CD4-positive, alpha-beta T cell treated with Interleukin-15 for 4 hours (primary cell): ENCODE measurements at regions not wholly inside any gene's neighbourhood (a gene's known extent, or its start where the extent isn't known, plus 50 kb on each side); places are given as distances from the start of the nearest gene placed in this dataset.
"Not testable (repeated sequence)": the region's sequence is repeated elsewhere in the genome, so short reads cannot be mapped to it uniquely, and the experiment has no call there.

Experiments used
- DNase-seq: peaks from one replicate; pipeline ENCODE4 v3.0.0-alpha.2; 2020; ENCODE audit warnings: low spot score

DNA sequence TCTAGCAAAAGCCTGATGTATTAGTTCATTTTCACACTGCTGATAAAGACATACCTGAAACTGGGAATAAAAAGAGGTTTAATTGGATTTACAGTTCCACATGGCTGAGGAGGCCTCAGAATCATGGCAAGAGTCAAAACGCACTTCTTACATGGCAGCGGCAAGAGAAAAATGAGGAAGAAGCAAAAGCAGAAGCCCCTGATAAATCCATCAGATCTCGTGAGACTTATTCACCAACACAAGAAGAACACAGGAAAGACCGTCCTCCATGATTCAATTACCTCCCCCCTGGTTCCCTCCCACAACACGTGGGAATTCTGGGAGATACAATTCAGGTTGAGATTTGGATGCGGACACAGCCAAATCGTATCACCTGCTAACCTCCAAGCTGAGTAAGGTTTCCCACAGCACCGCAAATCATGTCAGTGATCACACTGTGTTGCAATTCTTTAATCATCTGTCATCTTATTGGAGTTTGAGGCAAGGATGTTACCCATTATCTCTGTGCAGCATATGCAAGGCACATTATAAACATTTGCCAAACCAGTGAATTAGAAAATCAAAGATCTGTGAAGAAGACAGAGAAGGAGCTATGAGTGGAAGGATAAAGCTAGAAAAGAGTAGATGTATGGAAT lies 128.5 kb downstream of the ZNF281 start:
- no peak for DNase-seq

- DNase-seq = peak; percentile 38
These were observed 129.9 kb downstream of the ZNF281 start for GRCh38 chr1:200279810-200280411.

DNA sequence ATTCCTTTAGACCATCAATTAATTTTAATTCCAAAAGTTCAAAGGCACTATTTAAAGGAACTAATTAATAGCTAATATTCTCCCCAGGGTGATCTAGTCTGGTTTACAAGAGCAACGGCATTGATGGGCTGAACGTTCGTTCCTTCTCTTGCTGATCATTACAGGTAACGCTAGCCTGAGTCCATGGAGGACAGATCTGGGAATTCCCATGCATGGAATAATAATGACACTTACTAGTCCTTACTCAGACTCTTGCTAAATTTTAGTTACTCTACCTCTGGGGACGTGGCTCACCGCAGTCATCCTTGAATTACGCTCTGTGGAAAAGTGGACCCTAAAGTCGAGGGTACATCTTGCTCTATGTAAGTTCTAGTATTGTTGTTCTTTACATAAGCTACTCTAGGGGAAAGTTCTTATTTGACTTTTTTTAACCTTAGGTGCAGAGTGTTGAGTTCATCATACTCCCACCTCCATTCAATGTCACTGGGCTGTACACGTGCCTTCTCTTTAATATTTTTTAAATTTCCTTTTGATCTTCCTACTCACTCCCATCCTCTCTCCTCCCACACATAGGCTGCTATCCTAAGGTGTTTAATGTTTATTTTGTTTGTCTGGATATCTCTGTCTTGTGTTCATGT lies 133.9 kb downstream of the ZNF281 start:
- DNase-seq = no peak

DNA sequence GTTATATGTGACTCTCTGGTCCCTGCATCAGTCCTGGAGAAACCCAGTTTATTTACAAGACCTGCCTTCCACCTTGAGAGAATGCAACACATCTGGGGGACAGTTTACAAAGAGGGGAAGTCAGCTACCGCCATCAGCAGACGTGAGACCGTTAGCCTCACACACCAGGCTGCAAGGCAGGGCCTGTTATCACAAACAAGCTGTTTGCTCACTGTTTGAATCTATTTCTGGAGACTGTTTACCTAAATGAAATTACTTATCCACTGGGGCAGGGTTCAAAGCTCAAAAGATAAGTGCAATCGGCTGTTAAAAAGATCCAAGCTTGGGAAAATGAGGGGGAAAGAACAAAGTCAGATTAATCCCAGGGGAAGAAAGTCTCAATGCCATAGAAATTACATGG lies 134.4 kb downstream of the ZNF281 start:
- no peak for DNase-seq

GRCh38 chr1:200274116-200274515 lies 135.7 kb downstream of the ZNF281 start:
- no peak for DNase-seq

- no peak for DNase-seq
These were observed 137.3 kb downstream of the ZNF281 start for GRCh38 chr1:200272481-200273068.

DNA sequence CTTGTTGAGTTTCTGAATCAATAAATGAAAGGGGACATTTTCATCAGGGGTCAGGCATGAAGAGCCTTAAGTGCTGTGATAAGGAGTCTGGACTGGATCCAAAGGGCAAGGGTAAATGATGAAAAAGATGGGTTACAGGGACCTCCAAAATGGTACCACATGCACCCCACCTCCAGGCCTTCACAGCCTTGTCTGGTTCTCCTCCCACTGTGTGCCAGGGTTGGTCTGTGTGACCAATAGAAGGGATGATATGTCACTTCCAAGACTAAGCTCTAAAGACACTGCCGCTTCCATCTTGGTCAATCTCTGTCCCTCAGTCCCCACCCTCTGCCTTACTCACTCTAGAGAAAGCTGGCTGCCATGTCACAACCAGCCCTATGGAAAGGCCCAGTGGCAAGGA lies 140.6 kb downstream of the ZNF281 start:
- DNase-seq = no peak

DNA sequence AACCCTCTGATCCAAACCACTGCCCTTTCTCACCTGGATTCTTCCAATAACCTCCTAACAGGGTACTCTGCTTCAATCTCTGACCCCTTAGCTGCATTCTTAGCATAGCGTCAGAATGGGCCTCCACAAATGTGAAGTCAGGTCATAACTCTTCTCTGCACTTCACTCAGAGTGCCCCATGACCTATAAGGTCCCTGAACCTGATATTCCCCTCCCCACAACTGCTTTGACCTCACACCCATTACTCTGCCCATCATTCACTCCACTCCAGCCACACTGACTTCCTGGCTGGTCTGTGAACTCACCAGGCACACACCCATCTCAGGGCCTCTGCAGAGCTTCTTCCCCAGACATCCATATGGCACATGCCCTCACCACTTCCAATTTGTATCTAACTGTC lies 141.9 kb downstream of the ZNF281 start:
- DNase-seq = no peak

DNA sequence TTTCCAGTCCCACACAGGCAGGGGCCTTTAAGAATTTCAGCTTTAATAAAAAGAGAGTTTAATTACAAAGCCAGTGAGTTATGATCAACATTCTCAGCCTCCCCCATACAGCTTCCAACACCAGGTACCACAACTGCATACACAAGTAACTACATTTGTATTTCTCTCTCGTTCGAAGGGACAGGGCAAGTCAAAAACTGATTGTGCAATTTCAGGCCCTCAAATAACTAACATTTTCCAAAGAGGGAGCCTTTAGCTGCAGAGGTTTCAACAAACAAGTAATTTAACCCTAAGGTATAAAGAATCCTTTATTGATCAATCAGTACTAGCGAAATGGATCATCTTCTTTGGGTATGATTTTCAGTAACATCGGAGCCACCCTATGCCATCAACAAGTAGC lies 142.4 kb downstream of the ZNF281 start:
- DNase-seq = no peak

DNA sequence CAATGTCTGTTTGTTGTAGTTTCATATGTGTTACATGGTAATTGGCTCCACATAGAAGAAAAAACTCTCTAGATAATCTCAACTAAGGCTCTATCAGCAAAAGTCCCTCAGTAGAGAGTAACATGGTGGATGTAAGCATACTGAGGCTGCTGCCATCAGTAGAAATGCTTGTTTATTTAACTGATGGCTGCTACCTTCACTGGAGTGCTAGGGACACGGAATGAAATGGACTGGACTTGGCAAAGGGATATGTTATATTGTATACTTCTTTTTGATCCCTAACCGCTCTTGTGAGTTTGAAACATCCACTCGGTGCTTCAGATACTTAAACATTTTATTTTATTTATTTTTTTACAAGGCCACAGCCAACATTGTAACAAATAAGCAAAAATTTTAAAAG lies 143.0 kb downstream of the ZNF281 start:
- no peak for DNase-seq

GRCh38 chr1:200265881-200266280 lies 144.0 kb downstream of the ZNF281 start:
- no peak for DNase-seq

- no peak for DNase-seq
These were observed 144.7 kb downstream of the ZNF281 start for GRCh38 chr1:200265104-200265503.

GRCh38 chr1:200263203-200263602 lies 146.6 kb downstream of the ZNF281 start:
- DNase-seq = no peak

GRCh38 chr1:200262326-200262965 lies 147.4 kb downstream of the ZNF281 start:
- DNase-seq = no peak

DNA sequence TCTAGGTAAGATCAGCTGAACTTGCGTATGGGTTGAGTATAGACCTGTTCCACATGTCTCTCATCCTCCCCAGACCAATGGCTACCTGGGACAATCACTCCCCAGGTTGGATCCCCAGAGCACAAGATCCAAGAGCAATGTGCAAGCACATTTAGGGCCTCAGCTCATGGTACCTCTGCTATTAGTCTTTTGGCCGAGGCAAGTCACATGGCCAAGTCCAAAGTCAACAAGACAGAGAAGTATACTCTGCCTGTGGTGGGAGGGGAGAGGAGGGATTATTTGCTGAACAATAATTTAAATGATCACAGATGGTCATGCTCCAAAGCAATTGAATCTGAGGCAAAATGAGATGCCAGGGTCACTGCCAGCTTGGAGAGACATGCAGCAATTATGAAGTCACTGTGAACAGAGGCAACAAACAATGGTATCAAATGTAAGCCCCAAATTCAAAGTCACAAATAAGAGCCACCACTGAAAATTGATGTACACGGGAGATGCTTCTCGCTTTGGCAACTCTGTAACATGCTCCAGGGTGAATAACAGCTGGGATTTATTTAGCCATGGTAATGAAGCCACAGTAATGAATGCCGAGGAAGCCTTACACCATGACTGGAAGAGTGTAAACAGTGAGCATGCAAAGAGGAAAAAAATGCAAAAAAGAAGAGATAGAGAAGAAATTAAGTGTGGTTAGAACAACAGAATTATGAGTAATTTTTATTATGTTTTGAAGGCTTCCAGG lies 149.1 kb downstream of the ZNF281 start:
- no peak for DNase-seq

- DNase-seq = peak; percentile 7
These were observed 151.1 kb downstream of the ZNF281 start for GRCh38 chr1:200258447-200259375.

- DNase-seq = no peak
These were observed 152.6 kb downstream of the ZNF281 start for GRCh38 chr1:200257235-200257634.

GRCh38 chr1:200254602-200255001 lies 155.2 kb downstream of the ZNF281 start:
- DNase-seq = not testable (repeated sequence)

DNA sequence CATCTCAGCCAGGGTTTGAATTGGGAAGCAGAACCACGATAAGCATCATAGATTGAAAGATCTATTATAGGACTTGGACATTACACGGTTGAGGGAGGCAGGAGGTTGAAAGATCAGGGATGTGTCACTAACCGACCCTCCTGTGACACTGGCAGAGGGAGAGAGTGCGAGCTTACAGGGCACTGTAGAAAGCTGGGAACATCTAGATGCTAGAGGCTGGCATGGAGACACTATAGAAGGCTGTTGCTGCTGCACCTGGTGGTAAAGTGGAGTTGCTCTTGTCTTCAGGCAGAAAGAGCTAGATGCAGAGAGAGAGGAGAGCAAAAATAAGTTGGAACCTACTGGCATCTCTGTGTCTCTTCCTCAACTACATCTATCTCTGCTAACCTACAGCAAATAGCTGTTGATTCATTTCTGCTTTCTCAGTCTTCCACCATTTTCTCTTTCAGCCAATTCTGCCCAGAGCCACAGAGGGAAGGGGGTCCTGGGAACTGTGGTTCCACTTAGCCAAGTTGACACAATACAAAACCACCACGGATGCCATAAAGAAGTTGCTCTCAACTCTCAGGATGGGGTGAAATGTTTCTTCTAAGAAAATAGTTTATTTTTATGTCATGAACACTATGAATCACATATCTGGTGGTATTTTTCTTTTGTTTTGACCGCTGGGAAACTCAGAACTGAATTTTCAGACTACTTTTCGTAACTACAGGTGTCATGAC lies 155.9 kb downstream of the ZNF281 start:
- no peak for DNase-seq

DNA sequence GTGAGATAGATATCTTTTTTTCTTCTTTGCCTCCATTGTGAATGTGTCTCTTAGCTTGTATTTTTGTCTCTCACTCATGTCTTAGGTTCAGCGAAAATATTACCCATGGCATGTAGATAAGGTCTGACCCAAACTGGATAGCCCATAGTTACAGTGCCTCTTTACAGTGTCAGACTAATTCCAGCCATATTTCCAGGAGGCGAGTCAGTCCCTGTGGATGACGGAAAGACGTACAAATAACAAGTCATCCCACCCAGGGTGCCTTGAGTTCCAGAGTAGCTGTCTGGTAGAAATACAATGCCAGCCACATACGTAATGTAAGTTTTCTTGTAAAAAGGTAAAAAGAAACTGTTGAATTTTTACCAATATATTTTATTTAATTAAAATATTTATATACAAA lies 157.3 kb downstream of the ZNF281 start:
- no peak for DNase-seq
